Ishikawa (cell line): ENCODE measurements at regions not wholly inside any gene's neighbourhood (a gene's known extent, or its start where the extent isn't known, plus 50 kb on each side); places are given as distances from the start of the nearest gene placed in this dataset.

Experiments used
- CREB1 ChIP-seq: IDR thresholded peaks from 2 replicates; pipeline ENCODE4 v1.6.1; 2012; ENCODE audit warnings: low read depth
- EP300 ChIP-seq: IDR thresholded peaks from 2 replicates; pipeline ENCODE4 v1.6.1; 2012; ENCODE audit warnings: borderline replicate concordance
- MAX ChIP-seq: IDR thresholded peaks from 2 replicates; pipeline ENCODE4 v1.6.1; 2012
- RAD21 ChIP-seq: IDR thresholded peaks from 2 replicates; pipeline ENCODE4 v1.6.1; 2012; ENCODE audit warnings: low read depth
- TAF1 ChIP-seq: IDR thresholded peaks from 2 replicates; pipeline ENCODE4 v1.6.1; 2012; ENCODE audit warnings: low read depth, mild to moderate bottlenecking
- TCF12 ChIP-seq: IDR thresholded peaks from 2 replicates; pipeline ENCODE4 v1.6.1; 2012; ENCODE audit warnings: low read depth
- USF1 ChIP-seq: IDR thresholded peaks from 2 replicates; pipeline ENCODE4 v1.6.1; 2012
- YY1 ChIP-seq: IDR thresholded peaks from 2 replicates; pipeline ENCODE4 v1.6.1; 2012; ENCODE audit warnings: low read depth

- TF ChIP-seq CREB1: no peak
- TF ChIP-seq RAD21: no peak
- TF ChIP-seq USF1: no peak
- TF ChIP-seq EP300: no peak
- no peak for TF ChIP-seq TCF12
- no peak for TF ChIP-seq YY1
- TF ChIP-seq MAX: no peak
- no peak for TF ChIP-seq TAF1
Observed at GRCh38 chr15:98174841-98175240, 214.3 kb downstream of the ARRDC4 start.
